SK-N-SH treated with all-trans-retinoic acid at 6 μM for 48 hours (cell line): ENCODE measurements at regions not wholly inside any gene's neighbourhood (a gene's known extent, or its start where the extent isn't known, plus 50 kb on each side); places are given as distances from the start of the nearest gene placed in this dataset.

ENCODE experiments used
- ATAC-seq: fragments of 200-7000 bp; cut with Tn5 transposase; 3 replicates; pipeline ENCODE4 v1.9.1; 2020; ENCODE audit warnings: mild to moderate bottlenecking, moderate library complexity
- ARNTL ChIP-seq: fragments of 450-650 bp; formaldehyde crosslinking; IDR thresholded peaks from 2 replicates; pipeline ENCODE4 v1.5.0; 2020; ENCODE audit warnings: low read depth, mild to moderate bottlenecking, moderate library complexity, borderline replicate concordance
- BACH2 ChIP-seq: fragments of 250-450 bp; sonication (Bioruptor Pico); IDR thresholded peaks from 2 replicates; pipeline ENCODE4 v1.9.0; 2021; ENCODE audit warnings: mild to moderate bottlenecking, borderline replicate concordance
- CREB5 ChIP-seq: fragments of 250-450 bp; sonication (Bioruptor Pico); IDR thresholded peaks from 2 replicates; pipeline ENCODE4 v1.5.1; 2020; ENCODE audit warnings: low read depth, mild to moderate bottlenecking, moderate library complexity
- CSDC2 ChIP-seq: fragments of 250-450 bp; sonication (Bioruptor Pico); IDR thresholded peaks from 2 replicates; pipeline ENCODE4 v1.5.0; 2020; ENCODE audit warnings: mild to moderate bottlenecking, moderate library complexity
- CSRNP3 ChIP-seq: fragments of 250-450 bp; sonication (Bioruptor Pico); IDR thresholded peaks from 2 replicates; pipeline ENCODE4 v1.5.1; 2021; ENCODE audit warnings: mild to moderate bottlenecking, moderate library complexity
- ESRRG ChIP-seq: fragments of 250-450 bp; sonication (Bioruptor Pico); IDR thresholded peaks from 2 replicates; pipeline ENCODE4 v1.6.1; 2021; ENCODE audit warnings: mild to moderate bottlenecking
- GLIS3 ChIP-seq: fragments of 250-450 bp; sonication (Bioruptor Pico); IDR thresholded peaks from 2 replicates; pipeline ENCODE4 v1.5.0; 2020; ENCODE audit warnings: mild to moderate bottlenecking, moderate library complexity
- ISL1 ChIP-seq: fragments of 250-450 bp; sonication (Bioruptor Pico); IDR thresholded peaks from 2 replicates; pipeline ENCODE4 v2.1.2; 2022; ENCODE audit warnings: mild to moderate bottlenecking, moderate library complexity
- PATZ1 ChIP-seq: fragments of 250-450 bp; sonication (Bioruptor Pico); IDR thresholded peaks from 2 replicates; pipeline ENCODE4 v1.8.0; 2020; ENCODE audit warnings: mild to moderate bottlenecking, moderate library complexity, borderline replicate concordance
- POU6F1 ChIP-seq: fragments of 250-450 bp; sonication (Bioruptor Pico); IDR thresholded peaks from 2 replicates; pipeline ENCODE4 v1.8.0; 2021; ENCODE audit warnings: low read depth, mild to moderate bottlenecking, moderate library complexity, borderline replicate concordance
- RARB ChIP-seq: fragments of 250-450 bp; sonication (Bioruptor Pico); IDR thresholded peaks from 2 replicates; pipeline ENCODE4 v1.8.0; 2021; ENCODE audit warnings: mild to moderate bottlenecking, moderate library complexity
- SNAI2 ChIP-seq: fragments of 250-450 bp; sonication (Bioruptor Pico); IDR thresholded peaks from 2 replicates; pipeline ENCODE4 v1.5.0; 2020; ENCODE audit warnings: mild to moderate bottlenecking, moderate library complexity
- TCF4 ChIP-seq: fragments of 250-450 bp; sonication (Bioruptor Pico); IDR thresholded peaks from 2 replicates; pipeline ENCODE4 v1.8.0; 2021; ENCODE audit warnings: mild to moderate bottlenecking, moderate library complexity, borderline replicate concordance
- TOX ChIP-seq: fragments of 250-450 bp; sonication (Bioruptor Pico); IDR thresholded peaks from 2 replicates; pipeline ENCODE4 v1.8.0; 2021; ENCODE audit warnings: mild to moderate bottlenecking, moderate library complexity, borderline replicate concordance
- TSHZ2 ChIP-seq: fragments of 250-450 bp; sonication (Bioruptor Pico); IDR thresholded peaks from 2 replicates; pipeline ENCODE4 v1.5.0; 2020; ENCODE audit warnings: mild to moderate bottlenecking, moderate library complexity
- ZFP30 ChIP-seq: fragments of 450-650 bp; formaldehyde crosslinking; IDR thresholded peaks from 2 replicates; pipeline ENCODE4 v1.5.0; 2022; ENCODE audit warnings: mild to moderate bottlenecking, moderate library complexity
- ZNF565 ChIP-seq: fragments of 450-650 bp; formaldehyde crosslinking; conservative IDR thresholded peaks from 2 replicates; pipeline ENCODE4 v1.5.0; 2020; ENCODE audit warnings: low read depth, mild to moderate bottlenecking, moderate library complexity
- ZNF8 ChIP-seq: fragments of 450-650 bp; formaldehyde crosslinking; IDR thresholded peaks from 2 replicates; pipeline ENCODE4 v1.5.0; 2020; ENCODE audit warnings: mild to moderate bottlenecking, moderate library complexity

- no peak for ATAC-seq
- TF ChIP-seq CSRNP3 (CRISPR knock-in tag), result no peak
- TF ChIP-seq PATZ1 (CRISPR knock-in tag), result no peak
- no peak for TF ChIP-seq POU6F1 (CRISPR knock-in tag)
- no peak for TF ChIP-seq TCF4 (CRISPR knock-in tag)
- no peak for TF ChIP-seq RARB
- TF ChIP-seq SNAI2 (CRISPR knock-in tag), result no peak
Measured at GRCh38 chr16:13743571-13743970, 176.4 kb upstream of the ERCC4 start.

GRCh38 chr16:13756411-13757140 is 163.4 kb upstream of the ERCC4 start:
- no peak for ATAC-seq
- no peak for TF ChIP-seq ARNTL (CRISPR knock-in tag)
- no peak for TF ChIP-seq BACH2 (CRISPR knock-in tag)
- TF ChIP-seq ZFP30 (CRISPR knock-in tag), result no peak
- TF ChIP-seq ZNF565 (CRISPR knock-in tag), result no peak
- no peak for TF ChIP-seq GLIS3 (CRISPR knock-in tag)
- no peak for TF ChIP-seq POU6F1 (CRISPR knock-in tag)
- TF ChIP-seq CSDC2 (CRISPR knock-in tag), result no peak
- TF ChIP-seq TOX (CRISPR knock-in tag), result no peak
- no peak for TF ChIP-seq PATZ1 (CRISPR knock-in tag)
- no peak for TF ChIP-seq TSHZ2
- TF ChIP-seq ZNF8 (CRISPR knock-in tag), result no peak
- TF ChIP-seq RARB, result no peak
- no peak for TF ChIP-seq ISL1 (CRISPR knock-in tag)
- TF ChIP-seq ESRRG (CRISPR knock-in tag), result no peak
- TF ChIP-seq SNAI2 (CRISPR knock-in tag), result no peak
- TF ChIP-seq CREB5, result no peak
